Endothelial cell (in vitro differentiated cells): ENCODE measurements at regions not wholly inside any gene's neighbourhood (a gene's known extent, or its start where the extent isn't known, plus 50 kb on each side); places are given as distances from the start of the nearest gene placed in this dataset.
"Not testable (repeated sequence)": the region's sequence is repeated elsewhere in the genome, so short reads cannot be mapped to it uniquely, and the experiment has no call there.

Experiments used
- DNase-seq: peaks from one replicate; pipeline ENCODE4 v3.0.0; 2021; ENCODE audit warnings: low spot score
- H3K27ac Mint-ChIP-seq: one replicate; pipeline ENCODE4 v1.8.0; 2021; ENCODE audit warnings: mixed read lengths, inconsistent platforms; ENCODE audit not compliant: unreplicated experiment
- H3K27me3 Mint-ChIP-seq: one replicate; pipeline ENCODE4 v1.8.0; 2021; ENCODE audit warnings: mild to moderate bottlenecking, moderate library complexity, mixed read lengths, inconsistent platforms; ENCODE audit not compliant: unreplicated experiment
- H3K36me3 Mint-ChIP-seq: one replicate; pipeline ENCODE4 v1.8.0; 2021; ENCODE audit warnings: mild to moderate bottlenecking, low read depth, mixed read lengths, inconsistent platforms; ENCODE audit not compliant: unreplicated experiment
- H3K4me1 Mint-ChIP-seq: one replicate; pipeline ENCODE4 v1.8.0; 2021; ENCODE audit warnings: mild to moderate bottlenecking, mixed read lengths, inconsistent platforms; ENCODE audit not compliant: unreplicated experiment
- H3K4me3 Mint-ChIP-seq: one replicate; pipeline ENCODE4 v1.8.0; 2021; ENCODE audit warnings: mild to moderate bottlenecking, mixed read lengths, inconsistent platforms; ENCODE audit not compliant: unreplicated experiment
- H3K9me3 Mint-ChIP-seq: one replicate; pipeline ENCODE4 v1.8.0; 2021; ENCODE audit warnings: mixed read lengths, inconsistent platforms; ENCODE audit not compliant: unreplicated experiment
- TF ChIP-seq, protein P1 (sequence below): fragments of 200-600 bp; sonication (generic); IDR thresholded peaks from one replicate; pipeline ENCODE4 v1.5.0; 2021; ENCODE audit warnings: antibody characterized with exemption; ENCODE audit not compliant: unreplicated experiment

DNA sequence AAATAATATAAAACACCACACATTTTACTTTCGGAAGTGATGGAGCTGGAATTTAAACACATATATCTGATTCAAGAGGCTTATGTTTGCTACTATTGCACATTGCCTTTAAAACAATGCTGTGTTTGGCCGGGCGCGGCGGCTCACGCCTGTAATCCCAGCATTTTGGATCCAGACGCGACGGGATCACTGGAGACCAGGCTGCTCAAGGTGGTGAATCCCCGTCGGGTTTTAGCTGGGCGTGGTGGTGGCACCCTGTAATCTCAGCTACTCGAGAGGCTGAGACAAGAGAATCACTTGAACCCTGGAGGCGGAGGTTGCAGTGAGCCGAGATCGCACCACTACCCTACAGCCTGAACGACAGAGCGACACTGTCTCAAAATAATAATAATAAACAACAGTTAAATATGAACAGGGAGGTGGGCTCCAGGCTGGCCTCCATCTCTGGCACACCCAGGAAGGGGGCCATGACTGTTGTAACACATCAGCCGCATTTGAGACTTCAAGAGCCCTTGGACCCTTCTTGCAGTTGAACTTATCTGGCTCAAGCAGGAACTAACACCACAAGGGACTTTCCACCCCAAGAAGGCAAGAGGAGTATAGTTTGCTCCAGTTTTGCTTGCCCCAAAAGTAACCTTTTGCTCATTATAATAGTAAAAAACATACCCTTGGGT, 127.1 kb upstream of the ZNF184 start:
- Mint-ChIP-seq H3K36me3 (no peaks in the 10 kb centered on the region), H3K9me3 (no peaks in the 10 kb centered on the region), H3K27ac (no peak overlapping the region), H3K4me1 (peaks cover 16% of the 10 kb centered on the region), H3K27me3 (no peaks in the 10 kb centered on the region), H3K4me3 (no peak overlapping the region)
- TF ChIP-seq, protein P1, sequence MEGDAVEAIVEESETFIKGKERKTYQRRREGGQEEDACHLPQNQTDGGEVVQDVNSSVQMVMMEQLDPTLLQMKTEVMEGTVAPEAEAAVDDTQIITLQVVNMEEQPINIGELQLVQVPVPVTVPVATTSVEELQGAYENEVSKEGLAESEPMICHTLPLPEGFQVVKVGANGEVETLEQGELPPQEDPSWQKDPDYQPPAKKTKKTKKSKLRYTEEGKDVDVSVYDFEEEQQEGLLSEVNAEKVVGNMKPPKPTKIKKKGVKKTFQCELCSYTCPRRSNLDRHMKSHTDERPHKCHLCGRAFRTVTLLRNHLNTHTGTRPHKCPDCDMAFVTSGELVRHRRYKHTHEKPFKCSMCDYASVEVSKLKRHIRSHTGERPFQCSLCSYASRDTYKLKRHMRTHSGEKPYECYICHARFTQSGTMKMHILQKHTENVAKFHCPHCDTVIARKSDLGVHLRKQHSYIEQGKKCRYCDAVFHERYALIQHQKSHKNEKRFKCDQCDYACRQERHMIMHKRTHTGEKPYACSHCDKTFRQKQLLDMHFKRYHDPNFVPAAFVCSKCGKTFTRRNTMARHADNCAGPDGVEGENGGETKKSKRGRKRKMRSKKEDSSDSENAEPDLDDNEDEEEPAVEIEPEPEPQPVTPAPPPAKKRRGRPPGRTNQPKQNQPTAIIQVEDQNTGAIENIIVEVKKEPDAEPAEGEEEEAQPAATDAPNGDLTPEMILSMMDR, result no peak
- no peak for DNase-seq

DNA sequence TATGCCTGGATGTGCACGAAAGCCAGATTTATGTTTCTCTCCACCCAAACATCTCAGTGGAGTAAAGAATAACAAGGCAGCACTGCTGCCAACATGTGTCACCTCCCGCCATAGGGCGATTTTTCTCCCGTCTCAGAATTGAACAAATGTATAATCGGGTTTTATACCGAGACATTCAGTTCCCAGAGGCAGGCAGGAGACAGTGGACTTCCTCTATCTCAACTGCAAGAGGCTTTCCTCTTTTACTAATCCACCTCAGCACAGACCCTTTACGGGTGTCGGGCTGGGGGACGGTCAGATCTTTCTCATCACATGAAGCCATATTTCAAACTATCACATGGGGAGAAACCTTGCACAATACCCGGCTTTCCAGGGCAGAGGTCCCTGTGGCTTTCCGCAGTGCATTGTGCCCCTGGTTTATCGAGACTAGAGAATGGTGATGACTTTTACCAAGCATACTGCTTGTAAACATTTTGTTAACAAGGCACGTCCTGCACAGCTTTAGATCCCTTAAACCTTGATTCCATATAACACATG, 124.2 kb upstream of the ZNF184 start:
- H3K36me3 Mint-ChIP-seq, H3K27ac Mint-ChIP-seq, H3K27me3 Mint-ChIP-seq, H3K4me3 Mint-ChIP-seq, H3K4me1 Mint-ChIP-seq, DNase-seq, H3K9me3 Mint-ChIP-seq: not testable (repeated sequence)

DNA sequence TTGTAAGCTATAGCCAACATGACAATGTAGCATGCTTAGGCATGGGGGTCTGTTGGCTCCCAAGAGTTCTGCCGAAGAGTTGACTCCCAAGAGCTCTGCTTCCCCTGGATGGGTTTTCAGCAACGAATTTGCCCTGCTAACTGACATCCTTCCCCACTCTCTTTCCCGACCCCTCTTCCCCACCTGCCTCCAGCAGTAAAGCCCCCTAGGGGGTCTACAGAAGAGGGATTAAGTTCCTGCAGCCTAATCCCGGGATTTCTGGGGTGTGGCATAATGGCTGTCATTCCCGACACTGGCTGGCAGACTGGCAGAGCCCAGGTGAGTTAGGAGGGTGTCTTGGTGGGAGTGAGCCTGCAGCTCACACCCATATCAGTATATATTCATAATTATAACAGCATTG, 121.0 kb upstream of the ZNF184 start:
- no peak for DNase-seq
- TF ChIP-seq, protein P1, result no peak
- Mint-ChIP-seq H3K36me3 (no peaks in the 10 kb centered on the region), H3K4me3 (no peak overlapping the region), H3K4me1 (no peaks in the 10 kb centered on the region), H3K9me3 (no peaks in the 10 kb centered on the region), H3K27me3 (no peaks in the 10 kb centered on the region), H3K27ac (no peak overlapping the region)

DNA sequence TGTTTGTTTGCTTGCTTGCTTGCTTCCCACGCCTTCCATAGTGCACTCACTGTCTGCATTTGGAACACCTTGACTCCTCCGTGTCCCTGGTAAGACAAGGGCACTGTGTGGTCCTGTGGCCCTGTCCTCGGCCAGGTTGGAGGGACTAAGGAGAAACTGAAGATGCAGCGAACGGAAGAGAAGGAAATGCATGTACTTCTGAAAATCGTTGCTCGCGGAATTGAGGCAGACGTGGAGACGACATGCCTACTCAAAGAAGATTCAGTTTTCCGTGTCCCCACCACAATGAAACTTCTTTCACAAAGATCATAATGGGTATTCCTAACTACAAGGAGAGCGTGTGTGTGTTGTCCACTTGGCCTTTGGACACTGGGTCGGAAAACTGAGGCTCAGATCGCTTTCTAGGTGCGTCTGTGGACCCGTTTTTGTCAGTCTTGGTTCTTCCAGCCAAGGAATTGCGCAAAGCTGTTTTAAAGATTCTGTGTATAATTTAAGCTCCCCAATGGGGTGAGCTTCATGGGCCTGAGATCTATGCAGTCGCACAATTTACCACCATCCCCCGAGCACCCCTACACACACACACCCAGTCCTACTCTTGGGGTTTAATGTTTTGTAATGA, 120.4 kb upstream of the ZNF184 start:
- Mint-ChIP-seq H3K9me3 (no peaks in the 10 kb centered on the region), H3K4me3 (no peak overlapping the region), H3K4me1 (no peaks in the 10 kb centered on the region), H3K36me3 (no peaks in the 10 kb centered on the region), H3K27me3 (no peaks in the 10 kb centered on the region), H3K27ac (no peak overlapping the region)
- TF ChIP-seq, protein P1, result no peak
- no peak for DNase-seq

DNA sequence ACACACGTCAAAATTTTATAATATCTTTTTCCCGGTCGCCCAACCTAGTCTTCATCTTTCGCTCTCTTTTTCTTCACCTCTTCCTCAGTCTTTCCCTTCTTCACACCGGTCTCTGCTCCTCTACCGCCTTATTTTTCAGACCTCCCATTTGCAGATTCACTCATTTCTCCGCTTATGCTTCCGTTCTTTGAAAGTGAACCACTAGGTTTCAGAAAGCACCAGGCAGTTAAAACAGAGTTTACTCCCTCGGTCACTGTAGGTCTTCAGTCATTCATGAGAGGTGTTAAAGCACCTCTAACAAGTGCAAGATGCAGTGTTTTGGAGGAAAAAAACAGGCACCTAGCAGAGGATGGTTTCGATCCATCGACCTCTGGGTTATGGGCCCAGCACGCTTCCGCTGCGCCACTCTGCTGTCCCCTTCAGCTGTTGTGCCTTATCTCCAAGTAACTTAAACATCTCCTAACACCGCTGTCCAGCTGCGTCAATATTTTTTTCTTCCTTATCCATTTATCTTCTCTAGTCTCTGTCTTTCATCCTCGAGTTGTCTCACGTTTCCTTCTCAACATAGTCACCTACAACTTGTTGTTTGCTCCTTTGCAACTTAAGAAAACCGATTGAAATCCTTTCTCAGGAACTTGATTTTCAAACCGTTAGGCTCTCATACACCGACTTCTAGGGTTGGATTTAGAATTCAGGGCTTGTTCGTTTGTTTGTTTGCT, 119.7 kb upstream of the ZNF184 start:
- Mint-ChIP-seq H3K36me3 (no peaks in the 10 kb centered on the region), H3K27ac (no peak overlapping the region), H3K9me3 (no peaks in the 10 kb centered on the region), H3K4me1 (no peaks in the 10 kb centered on the region), H3K4me3 (no peak overlapping the region), H3K27me3 (no peaks in the 10 kb centered on the region)
- DNase-seq, result peak; percentile 57
- TF ChIP-seq, protein P1, result no peak
